Astrocyte of the cerebellum (primary cell): ENCODE measurements at regions not wholly inside any gene's neighbourhood (a gene's known extent, or its start where the extent isn't known, plus 50 kb on each side); places are given as distances from the start of the nearest gene placed in this dataset.

Experiments used
- DNase-seq: peaks from one replicate; pipeline ENCODE4 v3.0.0-alpha.2; 2011; ENCODE audit warnings: low read depth
- H3K4me3 ChIP-seq: 2 replicates; pipeline ENCODE4 v1.5.1; 2011; ENCODE audit warnings: mild to moderate bottlenecking, low read depth, low read length, moderate library complexity
- CTCF ChIP-seq: IDR thresholded peaks from 2 replicates; pipeline ENCODE4 v1.5.1; 2012; ENCODE audit warnings: low read length, low read depth, moderate library complexity, mild to moderate bottlenecking; ENCODE audit errors: missing control alignments
- in situ Hi-C: cut with HindIII; loops from 2 replicates; pipeline ENCODE4 v1.10.0; 2017; ENCODE audit warnings: low sequenced_read_pairs

GRCh38 chr11:134488913-134489312, 76.9 kb upstream of the B3GAT1 start:
- no peak overlapping the region for H3K4me3 ChIP-seq
- in situ Hi-C loops: no loop called here
- no peak for TF ChIP-seq CTCF
- DNase-seq: no peak

GRCh38 chr11:134488512-134488911, 76.5 kb upstream of the B3GAT1 start:
- H3K4me3 ChIP-seq: no peak overlapping the region
- in situ Hi-C loops: no loop called here
- no peak for TF ChIP-seq CTCF
- no peak for DNase-seq

GRCh38 chr11:134487696-134488095, 75.7 kb upstream of the B3GAT1 start:
- no peak for DNase-seq
- TF ChIP-seq CTCF: no peak
- no peak overlapping the region for H3K4me3 ChIP-seq
- in situ Hi-C loops: no loop called here

- no peak for DNase-seq
- in situ Hi-C loops: no loop called here
- H3K4me3 ChIP-seq: no peak overlapping the region
- TF ChIP-seq CTCF: no peak
Observed at GRCh38 chr11:134486704-134487103, 74.7 kb upstream of the B3GAT1 start.

- in situ Hi-C loops: no loop called here
- DNase-seq: no peak
- TF ChIP-seq CTCF: no peak
- H3K4me3 ChIP-seq: no peak overlapping the region
Observed at GRCh38 chr11:134486106-134486505, 74.1 kb upstream of the B3GAT1 start.

GRCh38 chr11:134485316-134485715, 73.3 kb upstream of the B3GAT1 start:
- in situ Hi-C loops: no loop called here
- no peak overlapping the region for H3K4me3 ChIP-seq
- no peak for TF ChIP-seq CTCF
- no peak for DNase-seq

- no peak for TF ChIP-seq CTCF
- no peak for DNase-seq
- in situ Hi-C loops: no loop called here
- H3K4me3 ChIP-seq: no peak overlapping the region
Observed at GRCh38 chr11:134483857-134484256, 71.8 kb upstream of the B3GAT1 start.
